ENCODE measurements at regions not wholly inside any gene's neighbourhood (a gene's known extent, or its start where the extent isn't known, plus 50 kb on each side); places are given as distances from the start of the nearest gene placed in this dataset.

- DNase-seq (ENCODE audit: low read depth) = no peak
Measured at GRCh38 chr15:93422476-93422875, 333.5 kb upstream of the RGMA start.

DNA sequence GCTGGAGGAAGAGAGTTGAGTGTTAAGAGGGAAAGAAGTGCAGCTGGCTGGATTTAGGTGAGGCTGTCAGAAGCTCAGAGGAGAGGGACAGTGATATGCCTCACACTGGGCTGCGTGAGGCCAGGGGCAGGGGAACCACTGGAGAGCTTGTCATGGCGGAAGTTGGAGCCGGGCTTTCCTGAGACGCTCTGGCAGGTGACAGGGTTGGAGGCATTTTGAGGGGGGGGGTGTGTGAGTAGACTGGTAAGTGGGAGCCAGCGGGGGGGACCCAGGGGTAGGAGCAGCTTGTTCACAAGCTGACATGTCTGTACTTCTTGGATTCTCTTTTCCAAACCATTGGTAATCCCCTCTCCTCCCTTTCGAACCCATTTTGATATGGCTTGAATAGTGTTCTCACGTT, 331.5 kb upstream of the RGMA start:
- DNase-seq (ENCODE audit: low read depth) = no peak

DNA sequence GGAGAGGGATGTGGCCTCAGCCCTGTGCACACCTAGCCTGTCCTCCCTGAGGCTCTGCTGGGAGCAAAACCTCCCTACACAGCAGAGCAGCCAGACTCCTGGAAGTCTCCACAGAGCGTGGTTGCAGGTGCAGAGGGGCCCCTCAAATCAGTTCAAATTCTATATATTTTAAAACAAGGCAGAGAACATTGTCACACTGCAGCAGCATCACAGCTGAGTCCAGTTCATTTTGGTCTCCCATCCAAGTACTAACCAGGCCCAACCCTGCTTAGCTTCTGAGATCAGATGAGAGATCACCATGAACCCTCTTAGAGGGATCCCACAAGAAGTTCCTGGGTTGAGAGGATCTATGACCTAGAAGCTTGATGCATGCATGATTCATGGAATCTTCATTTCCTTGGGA, 331.0 kb upstream of the RGMA start:
- DNase-seq (ENCODE audit: low read depth) = no peak

GRCh38 chr15:93418566-93418965, 329.6 kb upstream of the RGMA start:
- DNase-seq (ENCODE audit: low read depth) = no peak

DNA sequence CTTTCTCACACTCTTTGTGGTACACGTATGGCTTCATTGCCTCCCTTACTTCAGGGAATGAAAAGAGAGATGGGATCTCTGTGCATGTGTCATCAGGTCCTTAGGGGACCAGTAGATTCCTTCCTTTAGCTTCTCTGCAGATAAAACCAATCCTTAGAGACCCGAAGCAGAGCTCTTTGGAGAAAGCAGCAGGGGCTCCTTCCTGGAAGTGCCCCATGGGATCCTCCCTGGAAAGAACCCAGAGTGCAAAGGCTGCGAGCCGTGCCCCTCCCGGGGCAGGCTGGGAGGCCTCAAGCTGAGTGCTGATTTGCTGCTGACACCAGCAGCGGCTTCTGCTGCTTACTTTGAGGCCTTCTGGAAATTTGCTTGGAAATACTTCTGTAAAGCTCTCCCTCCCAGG, 328.6 kb upstream of the RGMA start:
- DNase-seq (ENCODE audit: low read depth) = no peak

DNA sequence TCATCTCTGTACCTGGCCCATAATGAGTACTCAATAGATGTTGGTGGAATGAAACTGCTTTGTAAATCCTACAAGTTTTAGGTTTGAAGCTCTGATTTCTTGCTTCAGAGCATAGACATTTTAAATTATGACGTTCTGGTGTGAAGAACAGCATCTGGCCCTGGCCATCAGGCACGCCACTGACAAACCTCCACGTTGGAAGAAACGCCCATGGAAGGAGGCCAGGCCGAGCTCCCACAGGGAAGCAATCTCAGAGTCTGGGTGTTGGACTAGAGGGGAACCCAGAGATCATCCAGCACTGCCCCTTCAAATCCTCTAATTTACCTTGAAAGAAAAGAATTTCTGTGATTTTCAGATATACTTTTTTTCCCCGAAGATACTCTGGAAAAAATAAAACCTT, 328.1 kb upstream of the RGMA start:
- no peak for DNase-seq (ENCODE audit: low read depth)

DNA sequence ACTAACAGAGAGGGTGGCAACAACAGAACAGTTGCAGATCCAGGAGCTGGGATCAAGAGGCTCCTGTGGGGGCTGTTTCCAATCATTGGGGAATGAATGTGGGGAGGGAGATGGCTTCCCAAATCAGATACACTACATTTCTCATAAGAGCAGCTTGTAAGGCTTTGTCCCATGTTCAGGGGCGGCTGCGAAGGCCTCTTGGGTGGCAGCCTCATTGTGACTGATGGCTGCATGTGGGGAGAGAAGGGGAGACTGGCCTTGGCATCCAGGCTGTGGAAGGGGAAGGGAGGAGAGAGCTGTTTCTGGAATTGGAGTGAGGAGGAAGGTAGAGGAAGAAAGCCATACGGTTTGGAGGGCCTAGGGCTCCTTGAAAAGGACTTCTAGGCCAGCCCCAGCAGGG, 326.6 kb upstream of the RGMA start:
- DNase-seq (ENCODE audit: low read depth) = no peak

DNA sequence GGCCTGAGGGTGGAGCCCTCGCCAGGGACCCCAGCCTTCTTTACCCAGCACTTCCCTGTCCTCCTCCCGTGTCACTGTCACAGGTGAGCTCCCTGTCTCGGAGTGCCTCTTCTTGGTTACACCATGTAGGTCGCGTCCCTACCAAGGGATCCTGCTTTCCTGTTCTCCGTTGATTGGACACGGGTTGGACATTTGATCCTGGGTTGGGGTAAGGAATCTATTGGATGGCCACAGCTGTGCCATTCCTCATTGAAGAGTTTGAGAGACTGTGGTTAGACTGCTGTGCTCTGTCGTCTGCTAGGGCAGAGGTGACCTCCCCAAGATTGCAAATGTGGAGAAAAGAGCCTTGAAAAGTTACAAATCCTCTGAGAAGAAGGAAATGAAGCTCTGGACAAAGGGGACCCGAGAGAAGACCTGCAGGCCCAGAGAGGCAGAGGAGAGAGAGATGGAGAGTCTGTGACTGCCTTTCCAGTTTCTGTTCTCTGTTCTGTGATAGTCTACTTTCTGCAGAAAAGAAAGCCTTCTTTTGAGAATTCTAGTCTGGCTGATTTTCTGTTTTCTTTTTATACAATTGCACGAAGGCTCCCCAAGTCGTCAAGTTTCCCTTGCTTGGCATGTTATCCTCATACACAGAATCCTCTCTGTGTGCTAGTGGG, 325.7 kb upstream of the RGMA start:
- no peak for DNase-seq (ENCODE audit: low read depth)

GRCh38 chr15:93413745-93414144, 324.7 kb upstream of the RGMA start:
- no peak for DNase-seq (ENCODE audit: low read depth)

- DNase-seq (ENCODE audit: low read depth) = no peak
Measured at GRCh38 chr15:93399121-93399520, 310.1 kb upstream of the RGMA start.

GRCh38 chr15:93389211-93389610, 300.2 kb upstream of the RGMA start:
- no peak for DNase-seq (ENCODE audit: low read depth)

DNA sequence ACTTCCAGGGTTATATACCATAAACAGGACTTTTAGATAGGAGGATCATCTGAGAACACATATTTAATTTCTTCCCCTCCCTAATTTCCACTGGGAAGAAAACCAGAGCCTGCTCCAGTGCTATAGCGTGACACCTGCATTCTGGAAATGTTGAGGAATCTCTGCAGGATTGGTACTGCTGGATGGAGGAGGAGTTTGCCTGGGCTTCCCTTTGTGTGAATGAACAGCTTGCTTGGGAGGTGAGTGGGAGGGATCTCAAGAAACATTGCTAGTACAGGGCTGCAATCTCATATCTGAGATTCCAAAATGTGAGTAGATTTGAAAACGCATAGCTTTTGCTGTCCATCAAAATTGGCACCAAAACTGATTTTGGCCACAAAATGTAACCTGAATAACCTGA, 295.9 kb upstream of the RGMA start:
- no peak for DNase-seq (ENCODE audit: low read depth)

DNA sequence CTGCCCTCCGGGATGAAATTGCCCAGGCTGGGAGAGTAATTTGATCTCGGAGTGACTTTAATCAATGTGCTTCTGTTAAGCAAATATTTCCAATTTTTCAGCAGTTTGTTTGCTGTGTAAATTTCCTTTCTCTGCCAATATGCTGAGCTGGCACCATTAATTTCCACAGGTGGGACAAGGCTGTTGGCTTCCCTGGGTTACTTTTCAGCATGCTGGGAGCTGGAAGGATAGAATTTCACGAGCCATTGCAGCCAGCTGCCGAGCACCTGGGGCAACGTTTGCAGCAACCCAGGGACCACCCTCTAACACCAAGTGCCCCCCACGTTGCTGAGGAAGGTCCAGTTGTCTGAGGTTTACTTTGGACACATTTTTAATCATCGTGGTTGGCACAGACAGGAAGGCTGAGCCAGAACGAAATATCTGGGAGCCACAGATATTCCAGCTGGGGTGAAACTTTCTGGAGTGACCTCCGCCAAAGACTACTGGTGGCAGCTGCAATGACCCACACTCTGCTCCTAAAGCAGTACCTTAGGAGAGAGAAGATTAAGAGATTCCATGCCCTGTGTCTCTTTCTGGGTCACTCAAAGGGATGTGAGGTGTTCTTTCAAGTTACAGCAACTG, 293.3 kb upstream of the RGMA start:
- no peak for DNase-seq (ENCODE audit: low read depth)

- DNase-seq (ENCODE audit: low read depth) = no peak
Measured at GRCh38 chr15:93378558-93378957, 289.5 kb upstream of the RGMA start.

DNA sequence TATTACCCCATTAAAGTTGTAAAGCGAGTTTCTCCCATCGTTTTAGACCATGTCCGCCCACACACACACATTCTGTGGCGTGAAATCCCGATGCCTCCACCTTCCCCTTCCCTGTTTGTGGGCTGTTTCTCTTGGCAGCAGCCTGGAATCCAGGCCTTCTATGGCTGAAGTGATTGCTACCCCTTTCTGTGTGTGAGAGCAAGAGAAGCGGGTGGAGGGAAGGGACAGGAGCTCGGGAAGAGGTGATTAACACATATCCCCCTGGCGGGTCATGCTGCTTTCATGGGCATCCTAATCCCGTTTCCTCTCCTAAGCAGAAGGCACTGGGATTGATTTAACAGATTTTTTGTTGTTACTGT, 283.8 kb upstream of the RGMA start:
- no peak for DNase-seq (ENCODE audit: low read depth)

GRCh38 chr15:93372208-93372864, 283.3 kb upstream of the RGMA start:
- DNase-seq (ENCODE audit: low read depth) = no peak

DNA sequence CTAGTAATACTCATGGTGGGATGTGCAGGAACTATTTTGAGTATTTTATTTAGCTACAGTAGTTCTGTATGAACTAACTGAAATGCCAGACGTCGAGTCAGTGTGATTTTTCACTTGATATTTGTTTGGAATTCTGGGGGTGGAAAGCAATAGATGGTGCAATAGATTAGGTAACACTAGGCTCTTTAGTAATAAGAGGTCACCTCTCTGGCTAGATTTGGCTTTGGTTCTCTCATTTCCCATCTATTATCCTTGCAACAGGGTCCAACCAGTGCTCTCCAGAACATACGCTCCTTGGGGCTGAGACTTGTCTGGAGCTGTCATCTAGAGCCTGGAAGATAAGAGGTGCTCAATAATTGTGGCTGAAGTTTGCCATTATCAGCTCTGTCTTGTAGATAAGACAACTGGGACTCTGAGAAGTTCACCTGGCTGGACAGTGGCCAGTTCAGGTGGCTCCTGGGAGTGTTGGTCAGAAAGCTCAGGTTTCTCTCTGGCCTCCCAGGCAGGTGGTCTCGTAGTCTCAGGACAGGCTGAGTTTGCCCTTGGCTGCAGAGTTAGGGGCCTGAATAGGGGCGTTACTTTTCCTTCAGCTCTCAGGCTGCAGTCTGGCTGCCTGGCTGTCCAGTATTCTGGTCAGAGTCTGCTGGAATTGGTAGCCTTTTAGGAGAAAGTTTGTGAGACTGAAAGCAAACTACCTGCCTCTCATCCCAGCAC, 277.5 kb upstream of the RGMA start:
- DNase-seq (ENCODE audit: low read depth) = no peak

DNA sequence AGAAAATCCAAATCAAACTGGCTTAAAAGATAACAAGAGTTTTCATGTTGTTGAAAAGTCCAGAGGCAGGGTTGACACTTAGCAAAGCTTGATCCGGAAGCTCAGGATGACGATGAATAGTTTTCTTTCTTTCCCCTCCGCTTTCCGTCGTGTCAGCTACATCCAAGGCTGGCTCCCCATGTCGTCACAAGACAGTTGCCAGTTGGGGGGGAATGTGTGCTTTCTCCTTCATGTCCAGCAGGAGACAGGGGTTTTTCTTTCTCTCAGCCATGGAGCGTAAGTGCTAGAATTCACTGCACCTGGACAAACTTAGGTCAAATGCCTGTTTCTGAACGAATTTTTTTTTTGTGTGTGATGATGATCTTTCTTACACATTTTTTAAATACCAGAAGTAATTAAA, 273.8 kb upstream of the RGMA start:
- no peak for DNase-seq (ENCODE audit: low read depth)

DNA sequence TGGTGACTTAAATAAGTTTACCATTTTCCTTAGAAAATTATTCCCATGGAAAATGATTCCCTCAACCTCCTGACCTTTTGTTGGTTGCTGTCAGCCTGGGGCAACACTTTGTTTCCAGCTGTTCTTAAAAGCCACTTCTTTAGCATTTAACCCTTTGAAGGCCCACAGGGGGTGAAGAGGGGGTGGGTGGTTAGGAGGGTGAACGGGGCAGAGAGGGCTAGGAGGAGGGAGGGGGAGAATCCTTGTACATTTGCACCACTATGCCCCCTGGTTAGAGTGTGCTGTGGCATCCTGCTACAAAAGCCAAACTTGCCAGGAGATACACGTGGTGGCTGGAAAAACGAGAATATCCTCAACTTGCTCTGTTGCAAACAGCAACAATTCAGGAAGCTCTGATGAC, 273.2 kb upstream of the RGMA start:
- DNase-seq (ENCODE audit: low read depth) = no peak

- DNase-seq (ENCODE audit: low read depth) = no peak
Measured at GRCh38 chr15:93361703-93362102, 272.7 kb upstream of the RGMA start.

GRCh38 chr15:93360976-93361375, 272.0 kb upstream of the RGMA start:
- no peak for DNase-seq (ENCODE audit: low read depth)

DNA sequence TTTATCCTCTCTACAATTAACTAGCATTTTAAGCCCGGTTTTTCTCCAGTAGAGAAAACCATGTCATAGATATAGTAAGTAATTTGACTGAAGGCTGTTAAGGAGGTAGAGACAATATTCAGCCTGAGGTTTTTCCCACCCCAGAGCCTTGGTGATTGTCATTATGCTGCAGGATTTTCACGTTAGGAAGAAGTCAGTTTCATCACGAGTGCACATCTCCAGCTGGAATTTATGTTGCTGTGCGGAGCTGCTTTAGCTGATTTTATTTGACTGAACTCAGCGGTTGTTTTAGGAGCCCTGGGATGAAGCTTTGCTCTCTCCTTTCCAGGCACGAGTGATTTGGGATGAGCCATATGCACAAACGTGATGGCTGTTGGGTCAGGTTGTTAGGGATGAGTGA, 271.3 kb upstream of the RGMA start:
- DNase-seq (ENCODE audit: low read depth) = no peak

DNA sequence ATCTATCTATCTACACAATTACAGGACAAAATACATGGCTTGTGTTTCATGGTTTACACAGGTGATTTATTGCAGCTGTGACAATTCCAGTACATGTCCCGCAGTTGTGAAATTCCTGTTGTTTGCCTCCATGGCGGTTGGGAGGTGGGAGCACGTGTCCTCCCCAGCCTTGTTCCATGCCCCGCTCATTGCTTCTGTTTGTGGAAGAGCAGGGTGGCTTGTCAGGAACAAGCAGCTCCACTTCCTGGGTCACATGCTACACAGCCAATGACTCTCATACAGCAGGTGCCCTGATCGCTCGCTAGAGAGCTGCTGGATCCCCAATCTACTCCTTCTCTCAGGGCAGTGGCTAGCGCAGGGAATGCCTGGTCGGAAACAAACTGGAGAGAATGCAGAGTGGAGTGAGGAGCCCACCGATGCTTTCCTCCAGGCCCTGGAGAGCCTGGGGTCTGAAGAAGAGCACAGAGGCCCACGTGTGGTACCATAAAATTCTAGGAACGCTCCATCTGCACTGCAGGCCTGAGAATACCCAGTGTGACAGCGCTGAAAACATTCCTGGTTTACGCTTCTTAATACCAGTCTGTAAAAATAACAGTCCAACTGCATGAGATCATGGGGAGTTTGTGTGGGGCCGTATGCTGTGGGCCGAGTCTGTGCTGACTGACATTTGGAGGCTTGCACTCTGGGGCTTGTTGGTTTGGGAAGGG, 270.6 kb upstream of the RGMA start:
- DNase-seq (ENCODE audit: low read depth) = no peak

All from CMK (cell line).